HEK293 (cell line): ENCODE measurements at regions not wholly inside any gene's neighbourhood (a gene's known extent, or its start where the extent isn't known, plus 50 kb on each side); places are given as distances from the start of the nearest gene placed in this dataset.

Experiments used
- CTCF ChIA-PET: fragments of 350-600 bp; formaldehyde crosslinking; extraction: SDS; loops from one replicate; lab custom pipeline; 2021; ENCODE audit warnings: antibody characterized with exemption; lab: Yijun Ruan, JAX
- POLR2A ChIA-PET: fragments of 300-600 bp; formaldehyde crosslinking; extraction: SDS; loops from one replicate; lab custom pipeline; 2020; ENCODE audit warnings: antibody characterized with exemption, inconsistent platforms; lab: Yijun Ruan, JAX
- H3K27ac ChIP-seq: fragments of 200-500 bp; sonication (Bioruptor generic); 2 replicates; pipeline ENCODE4 v1.5.1; 2014; ENCODE audit warnings: low read depth, low read length, control low read depth, inconsistent platforms; ENCODE audit errors: extremely low read depth
- H3K36me3 ChIP-seq, 2 experiments: fragments of 200-500 bp in 1 of 2; sonication (Bioruptor generic) in 1 of 2; 1 replicate in 1 of 2; 2 replicates in 1 of 2; pipeline ENCODE4 v1.5.1; 2014 to 2017; ENCODE audit warnings: inconsistent platforms in 2 of 2, low read length in 2 of 2; ENCODE audit not compliant: control insufficient read depth in 2 of 2, insufficient read depth in 1 of 2
- H3K4me1 ChIP-seq: fragments of 200-500 bp; sonication (Bioruptor generic); 2 replicates; pipeline ENCODE4 v1.5.1; 2014; ENCODE audit warnings: mild to moderate bottlenecking, low read length, inconsistent platforms; ENCODE audit not compliant: control insufficient read depth, insufficient read depth
- H3K4me3 ChIP-seq: 2 replicates; pipeline ENCODE4 v1.5.1; 2011; ENCODE audit warnings: low read depth, mild to moderate bottlenecking, control low read depth, low read length, moderate library complexity
- H3K9me3 ChIP-seq: fragments of 200-500 bp; sonication (Bioruptor generic); 2 replicates; pipeline ENCODE4 v1.5.1; 2014; ENCODE audit warnings: low read depth, low read length, inconsistent platforms; ENCODE audit not compliant: control insufficient read depth, insufficient read depth
- ATF2 ChIP-seq: fragments of 450-650 bp; formaldehyde crosslinking; IDR thresholded peaks from 2 replicates; pipeline ENCODE4 v1.5.1; 2016; ENCODE audit warnings: missing biosample characterization, missing genetic modification characterization, low read depth
- BCL11A ChIP-seq: fragments of 450-650 bp; formaldehyde crosslinking; IDR thresholded peaks from 2 replicates; pipeline ENCODE4 v1.5.1; 2016; ENCODE audit warnings: low read depth, missing biosample characterization, missing genetic modification characterization
- HOXD13 ChIP-seq: sonication (generic); formaldehyde crosslinking; IDR thresholded peaks from 2 replicates; pipeline ENCODE4 v1.8.0; 2022; ENCODE audit warnings: missing genetic modification reagents, borderline replicate concordance
- KLF10 ChIP-seq: fragments of 450-650 bp; IDR thresholded peaks from 2 replicates; pipeline ENCODE4 v1.5.1; 2018; ENCODE audit warnings: missing biosample characterization, mild to moderate bottlenecking, missing genetic modification characterization
- MZF1 ChIP-seq: fragments of 450-650 bp; formaldehyde crosslinking; IDR thresholded peaks from 2 replicates; pipeline ENCODE4 v1.5.1; 2017; ENCODE audit warnings: missing biosample characterization, missing genetic modification characterization, borderline replicate concordance
- OSR2 ChIP-seq: fragments of 450-650 bp; formaldehyde crosslinking; IDR thresholded peaks from 2 replicates; pipeline ENCODE4 v1.5.1; 2016; ENCODE audit warnings: missing biosample characterization, missing genetic modification characterization
- ZBTB49 ChIP-seq: fragments of 450-650 bp; formaldehyde crosslinking; IDR thresholded peaks from 2 replicates; pipeline ENCODE4 v1.5.1; 2016; ENCODE audit warnings: missing biosample characterization, missing genetic modification characterization, low read depth
- ZNF138 ChIP-seq: fragments of 450-650 bp; formaldehyde crosslinking; IDR thresholded peaks from 2 replicates; pipeline ENCODE4 v1.5.1; 2016; ENCODE audit warnings: missing biosample characterization, missing genetic modification characterization, borderline replicate concordance
- ZNF146 ChIP-seq: fragments of 450-650 bp; formaldehyde crosslinking; IDR thresholded peaks from 2 replicates; pipeline ENCODE4 v1.5.1; 2016; ENCODE audit warnings: missing biosample characterization, missing genetic modification characterization
- ZNF157 ChIP-seq: fragments of 450-650 bp; formaldehyde crosslinking; IDR thresholded peaks from 2 replicates; pipeline ENCODE4 v1.5.1; 2016; ENCODE audit warnings: missing biosample characterization, missing genetic modification characterization
- ZNF16 ChIP-seq: fragments of 450-650 bp; formaldehyde crosslinking; IDR thresholded peaks from 2 replicates; pipeline ENCODE4 v1.5.1; 2016; ENCODE audit warnings: low read depth, missing biosample characterization, missing genetic modification characterization
- ZNF174 ChIP-seq: fragments of 450-650 bp; formaldehyde crosslinking; IDR thresholded peaks from 2 replicates; pipeline ENCODE4 v1.5.0; 2017; ENCODE audit warnings: missing biosample characterization, mild to moderate bottlenecking, missing genetic modification characterization
- ZNF202 ChIP-seq: fragments of 450-650 bp; formaldehyde crosslinking; IDR thresholded peaks from 2 replicates; pipeline ENCODE4 v1.5.1; 2016; ENCODE audit warnings: missing biosample characterization, missing genetic modification characterization, borderline replicate concordance
- ZNF24 ChIP-seq: fragments of 450-650 bp; formaldehyde crosslinking; IDR thresholded peaks from 2 replicates; pipeline ENCODE4 v1.5.1; 2016; ENCODE audit warnings: missing biosample characterization, missing genetic modification characterization
- ZNF311 ChIP-seq: fragments of 450-650 bp; formaldehyde crosslinking; IDR thresholded peaks from 2 replicates; pipeline ENCODE4 v1.5.1; 2017; ENCODE audit warnings: missing biosample characterization, missing genetic modification characterization, borderline replicate concordance
- ZNF366 ChIP-seq: fragments of 450-650 bp; formaldehyde crosslinking; conservative IDR thresholded peaks from 2 replicates; pipeline ENCODE4 v1.5.1; 2016; ENCODE audit warnings: missing biosample characterization, missing genetic modification characterization
- ZNF488 ChIP-seq: fragments of 450-650 bp; formaldehyde crosslinking; IDR thresholded peaks from 2 replicates; pipeline ENCODE4 v1.5.1; 2016; ENCODE audit warnings: missing biosample characterization, missing genetic modification characterization
- ZNF548 ChIP-seq: fragments of 450-650 bp; formaldehyde crosslinking; IDR thresholded peaks from 2 replicates; pipeline ENCODE4 v1.5.1; 2016; ENCODE audit warnings: missing biosample characterization, missing genetic modification characterization
- ZNF549 ChIP-seq: fragments of 450-650 bp; IDR thresholded peaks from 2 replicates; pipeline ENCODE4 v1.5.1; 2018; ENCODE audit warnings: missing biosample characterization, missing genetic modification characterization, mild to moderate bottlenecking, inconsistent platforms, moderate library complexity
- ZNF580 ChIP-seq: fragments of 450-650 bp; formaldehyde crosslinking; IDR thresholded peaks from 2 replicates; pipeline ENCODE4 v1.5.1; 2016; ENCODE audit warnings: missing biosample characterization, missing genetic modification characterization
- ZNF645 ChIP-seq: fragments of 450-650 bp; formaldehyde crosslinking; IDR thresholded peaks from 2 replicates; pipeline ENCODE4; 2016; ENCODE audit warnings: missing biosample characterization, missing genetic modification characterization
- ZNF664 ChIP-seq: fragments of 450-650 bp; formaldehyde crosslinking; IDR thresholded peaks from 2 replicates; pipeline ENCODE4 v1.5.1; 2016; ENCODE audit warnings: missing biosample characterization, missing genetic modification characterization
- ZNF670 ChIP-seq: fragments of 450-650 bp; formaldehyde crosslinking; IDR thresholded peaks from 2 replicates; pipeline ENCODE4 v1.5.1; 2016; ENCODE audit warnings: missing biosample characterization, missing genetic modification characterization, low read depth
- ZSCAN18 ChIP-seq: fragments of 450-650 bp; formaldehyde crosslinking; IDR thresholded peaks from 2 replicates; pipeline ENCODE4 v1.5.1; 2016; ENCODE audit warnings: missing biosample characterization, missing genetic modification characterization

GRCh38 chr16:76661691-76662235, 384.6 kb downstream of the CNTNAP4 start:
- no peaks in the 10 kb centered on the region for H3K4me1 ChIP-seq
- H3K36me3 ChIP-seq: no peaks in the 10 kb centered on the region
- no peak for TF ChIP-seq HOXD13 (CRISPR knock-in tag)
- no peak for TF ChIP-seq ZNF670 (tag by site-specific recombination)
- TF ChIP-seq BCL11A: no peak
- TF ChIP-seq ZNF138: no peak
- TF ChIP-seq ZNF311 (tag by site-specific recombination): no peak
- no peak for TF ChIP-seq ZNF24 (tag by site-specific recombination)
- no peak for TF ChIP-seq ZBTB49
- TF ChIP-seq ZNF580 (tag by site-specific recombination): no peak
- no peak for TF ChIP-seq ZNF645 (tag by site-specific recombination)
- ChIA-PET POLR2A (no interaction called here), CTCF (no interaction called here)
- H3K4me3 ChIP-seq: no peak overlapping the region
- H3K27ac ChIP-seq: no peak overlapping the region
- H3K9me3 ChIP-seq: no peaks in the 10 kb centered on the region

- Histone ChIP-seq H3K36me3 (no peaks in the 10 kb centered on the region), H3K9me3 (no peaks in the 10 kb centered on the region), H3K27ac (no peak overlapping the region), H3K4me3 (no peak overlapping the region), H3K4me1 (no peaks in the 10 kb centered on the region)
- POLR2A ChIA-PET: no interaction called here
- CTCF ChIA-PET: interaction anchor here (1.1 kb wide), 1 partner anchor 13 kb away, joined by 4 read pairs; no protein-coding TSS in a partner anchor
- TF ChIP-seq ZNF24 (tag by site-specific recombination): no peak
- TF ChIP-seq ZSCAN18: no peak
- no peak for TF ChIP-seq ZNF157 (tag by site-specific recombination)
- TF ChIP-seq OSR2 (tag by site-specific recombination): no peak
- TF ChIP-seq ZNF488 (tag by site-specific recombination): no peak
- TF ChIP-seq ZNF16 (tag by site-specific recombination): no peak
- no peak for TF ChIP-seq ZNF549
- no peak for TF ChIP-seq KLF10 (tag by site-specific recombination)
- no peak for TF ChIP-seq MZF1 (tag by site-specific recombination)
- TF ChIP-seq ZNF174: no peak
- TF ChIP-seq ZNF664 (tag by site-specific recombination): no peak
- TF ChIP-seq ZNF138: no peak
- TF ChIP-seq ZNF366 (tag by site-specific recombination): no peak
- no peak for TF ChIP-seq ATF2 (tag by site-specific recombination)
- no peak for TF ChIP-seq ZNF202 (tag by site-specific recombination)
- no peak for TF ChIP-seq ZNF548 (tag by site-specific recombination)
- no peak for TF ChIP-seq ZNF146 (tag by site-specific recombination)
Observed at GRCh38 chr16:76665571-76666275, 388.5 kb downstream of the CNTNAP4 start.
